GM23248 (cell line): ENCODE measurements at regions not wholly inside any gene's neighbourhood (a gene's known extent, or its start where the extent isn't known, plus 50 kb on each side); places are given as distances from the start of the nearest gene placed in this dataset.

ENCODE experiments used
- EZH2 ChIP-seq: fragments of 200-600 bp; sonication (generic); IDR thresholded peaks from 2 replicates; pipeline ENCODE4 v1.6.1; 2018; ENCODE audit warnings: antibody characterized with exemption, mild to moderate bottlenecking; ENCODE audit not compliant: insufficient read depth, poor library complexity, severe bottlenecking
- EZH2phosphoT487 ChIP-seq: fragments of 200-600 bp; sonication (generic); IDR thresholded peaks from 2 replicates; pipeline ENCODE4 v1.6.1; 2018; ENCODE audit warnings: antibody characterized with exemption, moderate library complexity, mild to moderate bottlenecking, low read depth; ENCODE audit not compliant: insufficient read depth

DNA sequence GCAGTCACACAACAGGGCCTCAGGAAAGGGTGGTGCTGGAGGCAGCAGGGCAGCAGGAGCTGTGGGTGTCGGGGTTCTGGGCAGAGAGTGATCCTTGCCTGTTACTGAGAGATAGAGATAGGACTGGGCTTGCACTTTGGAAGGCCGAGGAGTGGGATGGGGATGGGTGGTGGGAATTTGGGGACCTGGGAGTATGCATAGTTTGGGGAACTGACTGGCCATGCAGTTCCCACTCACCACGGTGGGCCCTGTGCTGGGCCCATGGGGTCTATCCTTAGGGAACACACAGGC is 192.5 kb upstream of the LINGO1 start:
- no peak for TF ChIP-seq EZH2
- TF ChIP-seq EZH2phosphoT487 = no peak
